ENCODE measurements at regions not wholly inside any gene's neighbourhood (a gene's known extent, or its start where the extent isn't known, plus 50 kb on each side); places are given as distances from the start of the nearest gene placed in this dataset.

DNA sequence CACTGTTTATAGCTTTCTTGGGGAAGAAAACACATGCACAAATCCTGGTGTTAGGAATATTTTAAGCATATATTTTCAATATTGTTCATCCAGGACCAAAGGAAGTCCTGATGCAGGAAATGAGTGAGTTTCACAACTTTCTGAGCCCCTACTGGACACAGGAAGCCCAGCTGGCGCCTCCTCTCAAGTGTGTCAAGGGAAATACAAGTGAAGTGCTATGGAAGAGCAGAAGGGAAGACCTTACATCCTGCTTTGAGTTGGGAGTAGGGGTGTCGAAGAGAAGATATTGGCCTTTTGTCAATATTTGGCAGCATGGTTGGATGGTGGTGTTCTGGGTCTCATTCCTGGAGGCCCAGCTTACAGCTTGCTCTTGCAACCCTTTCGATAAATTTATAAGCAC lies 66.1 kb upstream of the ZDHHC17 start:
- no peaks in the 10 kb centered on the region for H3K27me3 ChIP-seq
- no peak overlapping the region for H3K4me3 ChIP-seq
- TF ChIP-seq POLR2A (IDR thresholded peaks at IDR 0.05): no peak
- TF ChIP-seq, protein P1, sequence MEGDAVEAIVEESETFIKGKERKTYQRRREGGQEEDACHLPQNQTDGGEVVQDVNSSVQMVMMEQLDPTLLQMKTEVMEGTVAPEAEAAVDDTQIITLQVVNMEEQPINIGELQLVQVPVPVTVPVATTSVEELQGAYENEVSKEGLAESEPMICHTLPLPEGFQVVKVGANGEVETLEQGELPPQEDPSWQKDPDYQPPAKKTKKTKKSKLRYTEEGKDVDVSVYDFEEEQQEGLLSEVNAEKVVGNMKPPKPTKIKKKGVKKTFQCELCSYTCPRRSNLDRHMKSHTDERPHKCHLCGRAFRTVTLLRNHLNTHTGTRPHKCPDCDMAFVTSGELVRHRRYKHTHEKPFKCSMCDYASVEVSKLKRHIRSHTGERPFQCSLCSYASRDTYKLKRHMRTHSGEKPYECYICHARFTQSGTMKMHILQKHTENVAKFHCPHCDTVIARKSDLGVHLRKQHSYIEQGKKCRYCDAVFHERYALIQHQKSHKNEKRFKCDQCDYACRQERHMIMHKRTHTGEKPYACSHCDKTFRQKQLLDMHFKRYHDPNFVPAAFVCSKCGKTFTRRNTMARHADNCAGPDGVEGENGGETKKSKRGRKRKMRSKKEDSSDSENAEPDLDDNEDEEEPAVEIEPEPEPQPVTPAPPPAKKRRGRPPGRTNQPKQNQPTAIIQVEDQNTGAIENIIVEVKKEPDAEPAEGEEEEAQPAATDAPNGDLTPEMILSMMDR (IDR thresholded peaks at IDR 0.05): no peak
- H3K9me3 ChIP-seq: no peaks in the 10 kb centered on the region
- H3K4me1 ChIP-seq: no peaks in the 10 kb centered on the region
- intact Hi-C loops (cut with DNase I; ENCODE audit: low total_unique reads): no loop called here
- no peak overlapping the region for H3K27ac ChIP-seq
- H3K36me3 ChIP-seq: no peaks in the 10 kb centered on the region
- no peak for DNase-seq

DNA sequence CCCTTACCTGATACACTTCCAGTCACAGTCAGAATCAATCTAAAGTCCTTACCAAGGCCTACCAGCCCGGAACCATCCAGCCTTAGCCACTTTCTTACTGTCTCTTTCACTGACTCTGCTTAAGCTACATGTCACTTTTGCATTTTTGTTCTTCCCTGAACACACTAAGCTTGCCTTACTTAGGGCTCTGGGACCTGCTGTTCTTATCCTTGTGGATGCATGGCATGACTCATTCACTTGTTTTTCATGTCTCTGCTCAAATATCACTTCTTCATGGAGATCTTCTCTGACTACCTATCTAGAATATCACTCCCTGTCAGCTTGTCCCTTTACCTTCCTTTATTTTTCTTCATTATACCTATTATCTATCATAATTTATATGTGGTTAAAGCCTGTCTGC lies 65.6 kb upstream of the ZDHHC17 start:
- Histone ChIP-seq H3K4me1 (no peaks in the 10 kb centered on the region), H3K27me3 (no peaks in the 10 kb centered on the region), H3K27ac (no peak overlapping the region), H3K36me3 (no peaks in the 10 kb centered on the region), H3K9me3 (no peaks in the 10 kb centered on the region), H3K4me3 (no peak overlapping the region)
- intact Hi-C loops (cut with DNase I; ENCODE audit: low total_unique reads): no loop called here
- no peak for DNase-seq
- TF ChIP-seq POLR2A (IDR thresholded peaks at IDR 0.05): no peak
- TF ChIP-seq, protein P1 (IDR thresholded peaks at IDR 0.05): no peak

DNA sequence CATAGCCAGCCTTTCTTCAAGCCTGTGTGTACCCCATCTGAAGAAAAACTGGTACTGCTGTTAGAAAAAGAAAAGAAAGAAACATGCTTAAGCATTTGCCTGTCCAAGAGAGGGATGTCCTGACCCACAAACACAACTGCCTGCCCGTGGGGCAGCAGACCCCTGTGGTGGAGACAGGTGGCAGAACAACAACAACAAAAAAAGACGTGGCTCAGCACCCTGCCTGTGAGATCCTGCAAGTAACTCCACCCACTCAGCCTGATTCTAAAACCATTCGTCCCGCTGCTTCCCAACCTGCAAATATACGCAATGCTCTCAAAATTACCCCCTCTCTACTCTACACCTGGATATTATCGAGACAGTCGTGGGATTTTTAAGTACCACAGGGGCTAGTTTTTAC lies 64.9 kb upstream of the ZDHHC17 start:
- H3K36me3 ChIP-seq: no peaks in the 10 kb centered on the region
- H3K27ac ChIP-seq: no peak overlapping the region
- no peak for DNase-seq
- intact Hi-C loops (cut with DNase I; ENCODE audit: low total_unique reads): no loop called here
- no peaks in the 10 kb centered on the region for H3K4me1 ChIP-seq
- H3K4me3 ChIP-seq: no peak overlapping the region
- TF ChIP-seq POLR2A (IDR thresholded peaks at IDR 0.05): no peak
- TF ChIP-seq, protein P1 (IDR thresholded peaks at IDR 0.05): no peak
- H3K27me3 ChIP-seq: no peaks in the 10 kb centered on the region
- H3K9me3 ChIP-seq: no peaks in the 10 kb centered on the region

DNA sequence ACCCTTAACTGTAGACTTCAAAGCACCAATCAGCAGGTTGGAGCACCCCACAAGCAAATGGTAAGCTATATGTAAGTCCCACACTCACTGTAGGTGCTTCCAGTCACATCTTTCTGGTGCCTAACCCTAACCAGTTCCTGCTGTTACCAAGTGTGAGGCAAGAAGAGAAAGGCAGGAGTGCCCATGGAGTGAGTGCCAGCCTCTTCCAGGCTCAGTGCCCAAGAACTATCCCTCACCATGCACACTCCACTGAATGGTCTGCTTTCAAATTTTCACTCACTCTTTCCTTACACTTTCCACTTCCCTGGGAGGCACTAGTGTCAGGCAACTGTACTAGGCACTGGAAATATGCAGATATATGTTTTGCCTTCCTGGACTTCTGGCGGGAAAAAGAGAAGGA lies 62.2 kb upstream of the ZDHHC17 start:
- H3K9me3 ChIP-seq: no peaks in the 10 kb centered on the region
- no peaks in the 10 kb centered on the region for H3K36me3 ChIP-seq
- no peaks in the 10 kb centered on the region for H3K4me1 ChIP-seq
- no peak overlapping the region for H3K27ac ChIP-seq
- intact Hi-C loops (cut with DNase I; ENCODE audit: low total_unique reads): no loop called here
- no peak for DNase-seq
- TF ChIP-seq, protein P1 (IDR thresholded peaks at IDR 0.05): no peak
- no peak for TF ChIP-seq POLR2A (IDR thresholded peaks at IDR 0.05)
- no peak overlapping the region for H3K4me3 ChIP-seq
- no peaks in the 10 kb centered on the region for H3K27me3 ChIP-seq

DNA sequence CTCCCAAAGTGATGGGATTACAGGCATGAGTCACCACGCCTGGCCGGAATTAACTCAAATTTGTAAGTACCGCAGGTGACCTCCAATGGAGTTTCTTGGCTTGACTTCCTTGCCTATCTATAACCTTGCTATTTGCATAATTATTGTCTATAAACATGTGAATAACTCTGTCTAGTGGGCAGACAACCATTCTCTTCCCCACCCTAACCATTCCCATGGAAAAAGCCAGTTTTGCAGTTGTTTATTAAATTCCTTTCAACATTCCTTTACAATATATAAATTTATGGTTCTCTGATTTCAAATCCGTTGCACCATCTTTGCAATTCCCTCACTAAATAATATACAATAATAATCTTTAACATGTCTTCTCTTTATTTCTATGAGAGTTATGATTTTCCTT lies 61.0 kb upstream of the ZDHHC17 start:
- no peak for TF ChIP-seq POLR2A (IDR thresholded peaks at IDR 0.05)
- TF ChIP-seq, protein P1 (IDR thresholded peaks at IDR 0.05): no peak
- Histone ChIP-seq H3K4me1 (no peaks in the 10 kb centered on the region), H3K36me3 (no peaks in the 10 kb centered on the region), H3K27ac (peak overlapping the region; percentile 29 to 73), H3K4me3 (no peak overlapping the region), H3K27me3 (no peaks in the 10 kb centered on the region), H3K9me3 (no peaks in the 10 kb centered on the region)
- DNase-seq: no peak
- intact Hi-C loops (cut with DNase I; ENCODE audit: low total_unique reads): no loop called here
